Sciatic nerve (tissue), 2 donors: ENCODE measurements at regions not wholly inside any gene's neighbourhood (a gene's known extent, or its start where the extent isn't known, plus 50 kb on each side); places are given as distances from the start of the nearest gene placed in this dataset.

Experiments used
- ATAC-seq: fragments of 200-7000 bp; cut with Tn5 transposase; one replicate; pipeline ENCODE4 v1.9.1; 2020; ENCODE audit warnings: mild to moderate bottlenecking, moderate library complexity
- DNase-seq: peaks from one replicate; pipeline ENCODE4 v3.0.0-alpha.2; 2020; ENCODE audit warnings: low spot score
- intact Hi-C: fragments of 100-400 bp; cut with DNase I; formaldehyde crosslinking; loops from one replicate; pipeline ENCODE4 v1.14.2; 2022
- donor health status: DM: no; HTN: no; CAD: no.
- donor health status: DM: no; HTN: no; CAD: no.

- ATAC-seq = no peak
- intact Hi-C loops = no loop called here
- DNase-seq = no peak
Observed at GRCh38 chr15:47366884-47367283, 350.4 kb upstream of the SEMA6D start.

DNA sequence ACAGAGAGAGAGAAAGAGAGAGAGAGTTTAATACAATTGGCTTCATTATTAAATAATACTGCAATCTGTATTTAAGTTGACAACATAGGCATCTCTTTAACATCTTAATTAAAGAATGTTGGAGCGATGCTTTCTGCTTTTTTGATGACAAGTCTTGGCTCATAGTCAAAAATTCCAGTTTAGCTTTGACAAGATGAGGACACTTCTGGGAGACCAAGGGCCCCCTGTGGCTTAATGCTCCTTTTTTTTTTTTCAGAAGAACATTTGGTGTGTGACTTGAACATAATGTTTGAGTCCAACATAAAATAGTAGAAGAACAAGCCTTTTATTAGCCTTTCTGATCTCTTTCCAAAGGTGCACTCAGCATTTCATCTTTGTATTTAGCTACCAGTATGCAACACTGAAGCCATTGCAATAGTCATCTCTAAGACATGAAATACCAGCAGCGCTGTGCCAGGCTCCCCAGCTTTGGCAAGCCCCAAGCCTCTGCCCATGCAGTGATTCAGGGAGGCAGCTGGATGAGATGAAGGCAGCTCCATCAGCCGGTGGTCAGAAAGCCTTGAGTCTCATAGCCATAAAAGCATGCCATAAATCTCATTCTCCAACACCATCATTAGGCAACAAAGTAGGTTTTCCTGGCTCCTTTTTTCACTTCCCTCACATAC, 349.4 kb upstream of the SEMA6D start:
- ATAC-seq = no peak

GRCh38 chr15:47371939-47372338, 345.4 kb upstream of the SEMA6D start:
- ATAC-seq = no peak
- no peak for DNase-seq
- intact Hi-C loops = no loop called here

More for the DNA sequence above, 349.4 kb upstream of the SEMA6D start:
- intact Hi-C loops = no loop called here
- DNase-seq = no peak

- intact Hi-C loops = no loop called here
- DNase-seq (no peak), ATAC-seq (no peak)
Observed at GRCh38 chr15:47374222-47374621, 343.1 kb upstream of the SEMA6D start.

GRCh38 chr15:47376190-47376589, 341.1 kb upstream of the SEMA6D start:
- intact Hi-C loops = no loop called here
- DNase-seq = no peak

GRCh38 chr15:47377465-47377864, 339.8 kb upstream of the SEMA6D start:
- no peak for ATAC-seq
- intact Hi-C loops = no loop called here

More at GRCh38 chr15:47376190-47376589, 341.1 kb upstream of the SEMA6D start:
- no peak for ATAC-seq

DNA sequence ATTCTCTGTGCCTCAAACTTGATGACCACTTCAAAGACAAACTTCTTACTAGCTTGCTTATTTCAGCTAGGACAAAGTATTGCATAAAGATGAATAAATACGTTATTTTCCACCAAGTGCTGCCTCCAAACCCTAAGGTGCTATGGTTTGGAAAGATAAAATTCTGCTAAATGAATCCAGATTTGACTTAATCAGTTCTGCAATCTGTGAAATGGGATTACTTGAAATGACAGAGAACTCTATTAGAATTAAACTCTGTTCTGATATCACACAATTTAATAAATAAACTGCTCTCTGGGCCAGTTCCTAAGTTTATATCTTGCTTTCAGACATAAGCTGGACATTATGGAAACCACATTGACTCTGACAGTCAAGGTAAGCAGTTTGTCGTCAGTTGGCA, 338.8 kb upstream of the SEMA6D start:
- ATAC-seq = no peak
- DNase-seq = no peak
- intact Hi-C loops = no loop called here

More at GRCh38 chr15:47377465-47377864, 339.8 kb upstream of the SEMA6D start:
- DNase-seq = no peak

DNA sequence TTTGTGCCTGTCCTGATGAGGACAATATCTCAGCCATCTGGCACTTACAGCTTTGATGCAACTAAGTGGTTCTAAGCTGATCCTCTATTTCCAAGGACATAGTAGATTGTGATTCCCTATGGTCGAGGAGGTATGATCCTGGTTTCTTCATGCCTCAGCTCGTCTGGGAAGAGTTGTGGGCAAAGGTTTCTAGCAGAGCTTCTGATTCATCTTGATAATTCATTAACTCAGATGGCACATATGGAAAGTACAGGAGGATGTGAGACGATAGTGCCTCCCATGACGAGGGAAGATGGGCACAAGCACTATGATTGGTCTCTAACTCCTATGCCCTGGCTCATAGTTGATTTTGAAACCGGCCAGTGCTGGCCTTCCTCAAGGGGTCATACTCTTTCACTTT, 334.2 kb upstream of the SEMA6D start:
- ATAC-seq = no peak
- DNase-seq = no peak
- intact Hi-C loops = no loop called here

DNA sequence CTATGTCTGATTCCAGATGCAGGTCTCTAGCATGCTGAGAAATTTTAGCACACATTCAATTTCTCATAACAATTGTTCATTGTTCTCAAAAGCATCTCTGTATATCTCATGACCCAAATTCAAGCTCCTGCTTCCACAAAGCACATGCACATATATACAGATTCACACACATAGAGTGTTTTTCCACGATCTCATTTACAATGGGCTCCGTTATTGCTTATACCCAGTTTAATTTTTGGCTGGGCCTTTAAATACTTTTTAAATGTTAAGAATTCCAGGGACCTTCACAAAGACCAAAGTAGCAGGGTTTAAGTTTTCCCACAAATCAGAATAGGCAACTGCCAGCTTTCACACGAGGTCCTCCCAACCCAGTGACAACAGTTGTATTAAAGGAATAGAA, 333.5 kb upstream of the SEMA6D start:
- DNase-seq (no peak), ATAC-seq (peak; percentile 20)
- intact Hi-C loops = no loop called here

DNA sequence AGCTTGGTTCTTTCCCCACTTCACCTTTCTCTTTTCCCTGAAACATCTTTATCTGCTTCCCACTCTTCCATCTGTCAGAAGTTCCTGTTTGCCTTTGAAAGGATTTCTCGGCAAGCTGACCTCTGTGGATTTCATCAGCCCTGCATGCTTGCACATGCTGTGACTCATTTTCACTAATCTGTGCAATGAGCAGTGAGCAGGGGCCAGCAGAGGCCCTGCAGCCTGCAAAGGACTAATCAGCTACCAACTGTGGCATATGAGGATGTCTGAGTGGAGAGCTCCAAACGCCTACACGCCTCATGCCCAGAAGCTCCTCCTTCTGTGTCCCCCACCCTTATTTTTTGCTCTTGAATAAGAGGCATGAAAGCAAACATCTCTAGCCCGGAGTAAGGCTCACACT, 333.0 kb upstream of the SEMA6D start:
- peak; percentile 85 for ATAC-seq
- DNase-seq = no peak
- intact Hi-C loops = no loop called here

DNA sequence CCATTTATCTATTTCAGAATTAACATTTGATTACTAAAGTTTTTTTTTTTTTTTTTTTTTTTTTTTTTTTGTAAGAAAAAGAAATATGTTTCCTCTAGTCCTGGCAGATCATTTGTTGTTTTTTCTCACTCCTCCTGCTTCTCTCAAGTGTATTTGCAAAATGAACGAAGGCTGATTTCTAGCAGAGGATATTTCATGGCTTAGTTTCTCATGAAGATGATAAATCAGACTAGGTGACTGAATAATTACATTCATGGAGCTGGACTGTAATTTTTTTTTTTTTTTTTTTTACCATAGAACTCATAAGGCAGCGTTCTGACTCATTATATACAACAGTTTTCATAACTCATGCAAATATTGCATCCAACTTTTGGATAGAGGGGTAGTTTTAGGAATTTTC, 332.5 kb upstream of the SEMA6D start:
- intact Hi-C loops = no loop called here
- peak; percentile 64 for ATAC-seq
- DNase-seq = no peak

- intact Hi-C loops = no loop called here
- DNase-seq (no peak), ATAC-seq (no peak)
Observed at GRCh38 chr15:47386459-47386858, 330.8 kb upstream of the SEMA6D start.

DNA sequence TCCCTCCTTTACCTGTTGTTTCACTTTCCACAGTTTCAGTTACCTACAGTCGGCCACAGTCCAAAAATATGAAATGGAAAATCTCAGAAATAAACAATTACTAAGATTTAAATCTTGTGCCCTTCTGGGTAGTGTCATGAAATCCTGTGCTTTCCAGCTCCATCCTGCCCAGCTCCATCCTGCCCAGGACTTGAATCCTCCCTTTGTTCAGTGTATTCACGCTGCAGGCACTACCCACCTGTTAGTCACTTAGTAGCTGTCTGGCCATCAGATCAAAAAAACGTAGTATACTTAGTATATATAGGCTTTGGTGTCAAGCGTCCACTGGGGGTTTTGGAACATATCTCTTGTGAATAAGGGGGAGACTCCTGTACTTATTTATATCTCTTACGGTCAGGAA, 329.0 kb upstream of the SEMA6D start:
- no peak for DNase-seq
- no peak for ATAC-seq
- intact Hi-C loops = no loop called here

DNA sequence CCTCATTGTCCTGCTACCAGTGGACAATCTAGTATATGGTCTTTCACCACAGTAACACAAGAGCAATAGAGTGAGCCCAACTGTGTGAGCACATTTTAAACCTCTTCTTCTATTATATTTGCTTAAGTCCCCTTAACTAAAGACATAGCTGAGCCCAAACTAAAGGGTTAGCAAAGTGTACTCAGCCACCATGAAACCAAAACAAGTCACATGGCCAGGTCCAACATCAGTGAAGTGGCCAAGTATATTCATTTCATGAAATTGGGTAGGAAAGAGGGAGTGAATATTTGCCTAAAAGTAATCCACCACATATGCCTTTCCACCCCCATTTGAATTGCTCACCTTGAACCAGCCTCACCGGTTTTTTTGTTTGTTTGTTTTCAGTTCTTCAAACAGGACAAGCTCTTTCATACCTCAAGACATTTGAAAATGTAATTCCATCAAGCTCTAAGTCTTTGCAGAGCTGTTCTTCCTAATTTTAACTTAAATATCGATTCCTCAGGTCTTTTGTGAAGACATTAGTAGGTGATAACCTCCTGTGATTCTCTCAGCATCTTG, 327.0 kb upstream of the SEMA6D start:
- DNase-seq (no peak), ATAC-seq (no peak)
- intact Hi-C loops = no loop called here

DNA sequence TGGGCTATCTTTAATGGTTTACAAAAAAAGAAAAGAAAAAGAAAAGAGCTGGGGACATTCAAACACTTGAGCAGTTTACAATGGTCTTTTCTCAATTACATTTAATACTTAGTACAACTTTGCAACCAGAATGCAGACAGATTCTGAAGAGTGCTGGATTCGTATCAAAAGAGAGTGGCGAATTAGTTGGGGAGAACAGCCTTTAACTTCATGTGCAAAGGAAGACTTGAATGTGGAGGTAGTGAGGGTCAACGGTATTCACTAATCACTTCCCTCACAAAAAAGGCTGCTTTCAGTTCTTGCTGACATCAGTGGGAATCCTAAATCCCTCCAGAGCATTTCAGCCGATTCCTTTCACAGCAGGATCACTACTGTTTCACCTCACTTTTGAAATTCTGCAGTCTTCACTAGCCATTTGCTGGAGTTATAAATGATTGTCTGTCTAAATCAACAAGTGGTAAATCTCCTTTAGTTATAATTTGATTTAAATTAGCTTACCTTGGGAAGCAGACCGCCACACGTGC, 323.0 kb upstream of the SEMA6D start:
- no peak for DNase-seq
- no peak for ATAC-seq
- intact Hi-C loops = no loop called here

- ATAC-seq (no peak), DNase-seq (no peak)
- intact Hi-C loops = no loop called here
Observed at GRCh38 chr15:47395076-47395475, 322.2 kb upstream of the SEMA6D start.

- DNase-seq = no peak
- intact Hi-C loops = no loop called here
- no peak for ATAC-seq
Observed at GRCh38 chr15:47397655-47398054, 319.6 kb upstream of the SEMA6D start.

DNA sequence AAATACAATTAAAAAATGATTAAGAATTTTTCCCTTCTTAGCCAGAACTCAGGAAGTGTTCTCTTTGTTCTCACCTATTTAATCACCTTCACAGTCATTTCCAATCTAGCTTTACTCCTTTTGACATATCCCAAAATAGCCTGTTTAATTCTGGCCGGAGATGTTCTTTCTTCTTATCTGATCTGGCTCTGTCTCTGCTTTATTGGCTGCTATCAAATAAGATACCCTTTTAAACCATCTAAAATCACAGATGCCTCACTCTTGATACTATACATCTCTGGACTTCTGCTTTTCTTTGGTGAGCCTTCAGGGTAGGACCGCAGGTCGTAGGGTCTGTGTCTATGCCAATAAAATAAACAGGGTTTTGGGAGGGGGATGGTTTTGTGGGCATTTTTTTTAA, 319.2 kb upstream of the SEMA6D start:
- intact Hi-C loops = no loop called here
- DNase-seq (no peak), ATAC-seq (no peak)

DNA sequence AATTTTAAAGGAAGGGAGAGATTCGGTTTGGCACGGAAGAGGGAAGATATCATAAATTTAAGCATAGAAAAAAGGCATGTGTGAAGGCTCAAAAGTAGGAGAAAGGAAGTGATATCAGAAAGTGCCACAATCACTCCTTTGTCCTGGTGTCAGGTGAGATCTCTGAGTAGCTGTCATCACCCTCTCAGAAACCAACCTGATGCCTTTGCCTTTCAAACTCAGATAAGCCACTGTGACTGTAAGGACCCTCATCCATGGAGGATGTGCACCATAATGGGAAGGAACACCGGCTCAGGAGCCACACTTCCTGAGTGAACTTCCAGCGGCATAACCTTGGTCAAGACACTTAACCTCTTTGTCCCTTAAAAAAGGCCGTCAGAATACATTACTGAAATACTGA, 318.7 kb upstream of the SEMA6D start:
- ATAC-seq (no peak), DNase-seq (no peak)
- intact Hi-C loops = no loop called here

- intact Hi-C loops = no loop called here
- no peak for DNase-seq
- ATAC-seq = no peak
Observed at GRCh38 chr15:47399100-47399499, 318.2 kb upstream of the SEMA6D start.

DNA sequence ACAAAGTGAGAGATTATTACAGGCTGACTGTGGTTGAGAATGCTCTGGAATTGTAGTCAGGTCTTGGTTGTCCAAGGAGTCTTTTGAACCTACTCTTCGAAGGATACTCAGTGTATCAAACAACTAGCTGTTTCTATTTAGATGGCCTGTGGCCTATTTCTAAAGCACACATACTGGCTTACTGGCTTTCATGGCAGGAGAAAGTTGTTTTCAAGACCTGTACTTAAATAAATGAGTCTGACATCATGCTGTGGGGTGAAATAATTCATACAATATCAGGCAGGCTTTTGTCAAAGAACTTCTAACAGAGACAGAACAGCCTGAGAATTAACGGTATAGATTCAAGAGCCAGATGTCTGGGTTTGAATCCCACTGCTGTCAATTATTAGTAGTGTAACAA, 316.7 kb upstream of the SEMA6D start:
- ATAC-seq (no peak), DNase-seq (no peak)
- intact Hi-C loops = no loop called here
